Keratinocyte (primary cell): ENCODE measurements at regions not wholly inside any gene's neighbourhood (a gene's known extent, or its start where the extent isn't known, plus 50 kb on each side); places are given as distances from the start of the nearest gene placed in this dataset.

Experiments used
- EZH2 ChIP-seq: IDR thresholded peaks from one replicate; pipeline ENCODE4 v1.6.1; 2012; ENCODE audit warnings: inconsistent platforms, mild to moderate bottlenecking, low read length, moderate library complexity
- TF ChIP-seq, protein P1 (sequence below), 3 experiments: IDR thresholded peaks in 1 of 3; conservative IDR thresholded peaks in 1 of 3; optimal IDR thresholded peaks in 1 of 3; 2 replicates in 2 of 3; 3 replicates in 1 of 3; pipeline versions ENCODE3 to v1.5.1; 2011; ENCODE audit warnings: low read length in 3 of 3, mild to moderate bottlenecking in 3 of 3, moderate library complexity in 2 of 3, control low read depth in 1 of 3, inconsistent platforms in 1 of 3; ENCODE audit not compliant: insufficient read depth in 2 of 3; ENCODE audit errors: extremely low read depth in 1 of 3

DNA sequence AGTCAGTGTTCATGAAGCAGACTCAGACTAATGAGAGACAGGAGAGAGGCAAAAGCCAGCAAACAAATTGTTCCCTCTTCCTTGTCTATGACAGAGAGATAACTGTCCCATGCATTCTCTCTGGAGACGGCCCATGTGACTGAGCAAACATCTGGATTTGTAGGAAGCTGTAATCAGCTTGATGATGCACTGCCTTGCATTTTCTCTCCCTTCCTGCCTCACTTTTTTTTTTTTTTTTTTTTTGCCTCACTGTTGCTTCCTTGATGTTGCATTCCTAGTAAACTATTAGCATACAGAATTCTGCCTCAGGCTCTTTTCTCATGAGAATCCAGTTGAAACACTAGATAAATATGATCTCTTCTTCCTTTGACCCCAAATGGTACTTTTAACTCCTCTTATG lies 134.5 kb downstream of the HHIPL2 start:
- TF ChIP-seq, protein P1, sequence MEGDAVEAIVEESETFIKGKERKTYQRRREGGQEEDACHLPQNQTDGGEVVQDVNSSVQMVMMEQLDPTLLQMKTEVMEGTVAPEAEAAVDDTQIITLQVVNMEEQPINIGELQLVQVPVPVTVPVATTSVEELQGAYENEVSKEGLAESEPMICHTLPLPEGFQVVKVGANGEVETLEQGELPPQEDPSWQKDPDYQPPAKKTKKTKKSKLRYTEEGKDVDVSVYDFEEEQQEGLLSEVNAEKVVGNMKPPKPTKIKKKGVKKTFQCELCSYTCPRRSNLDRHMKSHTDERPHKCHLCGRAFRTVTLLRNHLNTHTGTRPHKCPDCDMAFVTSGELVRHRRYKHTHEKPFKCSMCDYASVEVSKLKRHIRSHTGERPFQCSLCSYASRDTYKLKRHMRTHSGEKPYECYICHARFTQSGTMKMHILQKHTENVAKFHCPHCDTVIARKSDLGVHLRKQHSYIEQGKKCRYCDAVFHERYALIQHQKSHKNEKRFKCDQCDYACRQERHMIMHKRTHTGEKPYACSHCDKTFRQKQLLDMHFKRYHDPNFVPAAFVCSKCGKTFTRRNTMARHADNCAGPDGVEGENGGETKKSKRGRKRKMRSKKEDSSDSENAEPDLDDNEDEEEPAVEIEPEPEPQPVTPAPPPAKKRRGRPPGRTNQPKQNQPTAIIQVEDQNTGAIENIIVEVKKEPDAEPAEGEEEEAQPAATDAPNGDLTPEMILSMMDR (optimal IDR thresholded peaks at IDR 0.05 in 1 of 3, IDR thresholded peaks at IDR 0.05 in 1 of 3, conservative IDR thresholded peaks at IDR 0.05 in 1 of 3; ENCODE audit: extremely low read depth in 1 of 3, insufficient read depth in 2 of 3, low read length in 3 of 3): no peak
- no peak for TF ChIP-seq EZH2
